WTC11 (cell line): ENCODE measurements at regions not wholly inside any gene's neighbourhood (a gene's known extent, or its start where the extent isn't known, plus 50 kb on each side); places are given as distances from the start of the nearest gene placed in this dataset.

Experiments
- ATAC-seq: fragments of 200-7000 bp; cut with Tn5 transposase; 2 replicates; pipeline ENCODE4 v1.10.0; 2021; ENCODE audit warnings: mild to moderate bottlenecking, moderate library complexity
- CTCF ChIA-PET: fragments of 300-600 bp; sonication (Branson Sonifier 250); formaldehyde crosslinking; loops from one replicate; lab custom pipeline; 2021; ENCODE audit warnings: antibody characterized with exemption; lab: Charles Lee
- POLR2A ChIA-PET: fragments of 350-600 bp; sonication (Branson Sonifier 250); formaldehyde crosslinking; loops from one replicate; lab custom pipeline; 2021; ENCODE audit warnings: antibody characterized with exemption; lab: Charles Lee
- DNase-seq: peaks from one replicate; pipeline ENCODE4 v3.0.0; 2021; ENCODE audit warnings: low spot score
- H3K27ac Mint-ChIP-seq: 2 replicates; pipeline ENCODE4 v1.8.0; 2021; ENCODE audit warnings: mixed read lengths
- H3K27me3 Mint-ChIP-seq: 2 replicates; pipeline ENCODE4 v1.8.0; 2021; ENCODE audit warnings: low read depth, mild to moderate bottlenecking, moderate library complexity, mixed read lengths
- H3K36me3 Mint-ChIP-seq: 2 replicates; pipeline ENCODE4 v1.8.0; 2021; ENCODE audit warnings: mixed read lengths
- H3K4me1 Mint-ChIP-seq: 2 replicates; pipeline ENCODE4 v1.8.0; 2022; ENCODE audit warnings: mixed read lengths
- H3K4me3 Mint-ChIP-seq: 2 replicates; pipeline ENCODE4 v1.8.0; 2021; ENCODE audit warnings: mild to moderate bottlenecking, moderate library complexity, mixed read lengths
- H3K9me3 Mint-ChIP-seq: 2 replicates; pipeline ENCODE4 v1.8.0; 2021; ENCODE audit warnings: mixed read lengths
- ARID4B ChIP-seq: sonication (generic); formaldehyde crosslinking; IDR thresholded peaks from 2 replicates; pipeline ENCODE4 v1.8.0; 2023; ENCODE audit warnings: missing genetic modification reagents, mild to moderate bottlenecking, borderline replicate concordance
- ATF2 ChIP-seq: sonication (generic); formaldehyde crosslinking; IDR thresholded peaks from 2 replicates; pipeline ENCODE4 v1.8.1; 2022; ENCODE audit warnings: low read depth, missing genetic modification reagents, borderline replicate concordance
- CBFB ChIP-seq: sonication (generic); formaldehyde crosslinking; IDR thresholded peaks from 2 replicates; pipeline ENCODE4 v1.8.1; 2022; ENCODE audit warnings: mild to moderate bottlenecking, low read depth, missing genetic modification reagents
- ERG ChIP-seq: fragments of 250-450 bp; sonication (Bioruptor Pico); IDR thresholded peaks from 2 replicates; pipeline ENCODE4 v1.8.0; 2021; ENCODE audit warnings: mild to moderate bottlenecking
- GRHL2 ChIP-seq: fragments of 250-450 bp; sonication (Bioruptor Pico); IDR thresholded peaks from 2 replicates; pipeline ENCODE4 v1.8.0; 2022; ENCODE audit warnings: mild to moderate bottlenecking, moderate library complexity; ENCODE audit not compliant: insufficient replicate concordance, severe bottlenecking
- IRF1 ChIP-seq: sonication (generic); formaldehyde crosslinking; IDR thresholded peaks from 2 replicates; pipeline ENCODE4 v1.8.0; 2023; ENCODE audit warnings: missing genetic modification reagents
- JAZF1 ChIP-seq: fragments of 250-450 bp; sonication (Bioruptor Pico); IDR thresholded peaks from 2 replicates; pipeline ENCODE4 v1.9.0; 2021; ENCODE audit warnings: moderate library complexity, mild to moderate bottlenecking, inconsistent platforms
- MAX ChIP-seq: sonication (generic); formaldehyde crosslinking; IDR thresholded peaks from 2 replicates; pipeline ENCODE4 v1.8.0; 2022; ENCODE audit warnings: mild to moderate bottlenecking, missing genetic modification reagents
- MXD4 ChIP-seq: fragments of 250-450 bp; sonication (Bioruptor Pico); IDR thresholded peaks from 2 replicates; pipeline ENCODE4 v1.8.0; 2021; ENCODE audit warnings: mild to moderate bottlenecking, moderate library complexity, borderline replicate concordance
- NFATC4 ChIP-seq: fragments of 250-450 bp; sonication (Bioruptor Pico); IDR thresholded peaks from 2 replicates; pipeline ENCODE4 v1.9.0; 2021; ENCODE audit warnings: mild to moderate bottlenecking
- NR1H2 ChIP-seq: sonication (generic); formaldehyde crosslinking; IDR thresholded peaks from 2 replicates; pipeline ENCODE4 v1.9.0; 2021; ENCODE audit warnings: mild to moderate bottlenecking, moderate library complexity, missing genetic modification reagents
- NR2C2 ChIP-seq: sonication (generic); formaldehyde crosslinking; IDR thresholded peaks from 2 replicates; pipeline ENCODE4 v1.8.0; 2022; ENCODE audit warnings: mild to moderate bottlenecking, missing genetic modification reagents
- OVOL2 ChIP-seq: fragments of 250-450 bp; sonication (Bioruptor Pico); IDR thresholded peaks from 2 replicates; pipeline ENCODE4 v1.9.0; 2021; ENCODE audit warnings: mild to moderate bottlenecking, borderline replicate concordance
- PRRX2 ChIP-seq: fragments of 250-450 bp; sonication (Bioruptor Pico); IDR thresholded peaks from 2 replicates; pipeline ENCODE4 v1.8.0; 2021; ENCODE audit warnings: mild to moderate bottlenecking
- SMAD3 ChIP-seq: sonication (generic); formaldehyde crosslinking; IDR thresholded peaks from 2 replicates; pipeline ENCODE4 v1.8.0; 2022; ENCODE audit warnings: missing genetic modification reagents, mild to moderate bottlenecking, borderline replicate concordance
- SP1 ChIP-seq: sonication (generic); formaldehyde crosslinking; conservative IDR thresholded peaks from 2 replicates; pipeline ENCODE4 v1.8.1; 2022; ENCODE audit warnings: missing genetic modification reagents
- TEAD4 ChIP-seq: sonication (generic); formaldehyde crosslinking; IDR thresholded peaks from 2 replicates; pipeline ENCODE4 v1.8.0; 2022; ENCODE audit warnings: mild to moderate bottlenecking, missing genetic modification reagents
- TP53 ChIP-seq: sonication (generic); formaldehyde crosslinking; IDR thresholded peaks from 2 replicates; pipeline ENCODE4 v1.8.1; 2023; ENCODE audit warnings: mild to moderate bottlenecking, missing genetic modification reagents
- ZNF317 ChIP-seq: sonication (generic); formaldehyde crosslinking; IDR thresholded peaks from 2 replicates; pipeline ENCODE4 v1.8.1; 2023; ENCODE audit warnings: low read depth, mild to moderate bottlenecking, moderate library complexity, missing genetic modification reagents, borderline replicate concordance
- ZNF396 ChIP-seq: fragments of 250-450 bp; sonication (Bioruptor Pico); IDR thresholded peaks from 2 replicates; pipeline ENCODE4 v1.8.0; 2021; ENCODE audit warnings: mild to moderate bottlenecking, moderate library complexity, borderline replicate concordance
- ZNF512 ChIP-seq: sonication (generic); formaldehyde crosslinking; IDR thresholded peaks from 2 replicates; pipeline ENCODE4 v1.8.1; 2022; ENCODE audit warnings: missing genetic modification reagents, borderline replicate concordance
- ZSCAN18 ChIP-seq: fragments of 250-450 bp; sonication (Bioruptor Pico); IDR thresholded peaks from 2 replicates; pipeline ENCODE4 v2.1.2; 2022; ENCODE audit warnings: mild to moderate bottlenecking, moderate library complexity

GRCh38 chr21:19992540-19992939, 1005.7 kb upstream of the NCAM2 start:
- Mint-ChIP-seq H3K36me3 (no peaks in the 10 kb centered on the region), H3K27ac (no peak overlapping the region), H3K9me3 (0 out of 2 replicates have a peak, but pooled peaks cover 6% of the 10 kb centered on the region), H3K4me3 (no peak overlapping the region), H3K27me3 (no peaks in the 10 kb centered on the region), H3K4me1 (peaks cover 8% of the 10 kb centered on the region)
- CTCF ChIA-PET = no interaction called here
- ATAC-seq (no peak), DNase-seq (no peak)
- POLR2A ChIA-PET = no interaction called here
- TF ChIP-seq NR1H2 (CRISPR knock-in tag) = no peak
- no peak for TF ChIP-seq MXD4 (CRISPR knock-in tag)
- no peak for TF ChIP-seq ZNF396 (CRISPR knock-in tag)
- no peak for TF ChIP-seq SP1
- no peak for TF ChIP-seq ZNF512 (CRISPR knock-in tag)
- TF ChIP-seq NR2C2 = no peak
- no peak for TF ChIP-seq ARID4B (CRISPR knock-in tag)
- no peak for TF ChIP-seq MAX (CRISPR knock-in tag)
- TF ChIP-seq TEAD4 (CRISPR knock-in tag) = no peak
- no peak for TF ChIP-seq IRF1
- no peak for TF ChIP-seq PRRX2 (CRISPR knock-in tag)
- no peak for TF ChIP-seq OVOL2 (CRISPR knock-in tag)
- no peak for TF ChIP-seq ATF2 (CRISPR knock-in tag)
- TF ChIP-seq ZSCAN18 (CRISPR knock-in tag) = no peak

GRCh38 chr21:19993268-19993667, 1004.9 kb upstream of the NCAM2 start:
- ATAC-seq (no peak), DNase-seq (no peak)
- POLR2A ChIA-PET = no interaction called here
- Mint-ChIP-seq H3K27me3 (no peaks in the 10 kb centered on the region), H3K27ac (peak overlapping the region; percentile 35; the same call in 1 of the 2 replicates), H3K4me3 (no peak overlapping the region), H3K4me1 (peaks cover 8% of the 10 kb centered on the region), H3K36me3 (no peaks in the 10 kb centered on the region), H3K9me3 (0 out of 2 replicates have a peak, but pooled peaks cover 6% of the 10 kb centered on the region)
- CTCF ChIA-PET = no interaction called here
- TF ChIP-seq NFATC4 (CRISPR knock-in tag) (no peak), JAZF1 (no peak), SMAD3 (CRISPR knock-in tag) (no peak), TP53 (CRISPR knock-in tag) (no peak), ZNF317 (CRISPR knock-in tag) (no peak), GRHL2 (no peak), ERG (CRISPR knock-in tag) (no peak), CBFB (CRISPR knock-in tag) (no peak)
